HL-60 (cell line): ENCODE measurements at regions not wholly inside any gene's neighbourhood (a gene's known extent, or its start where the extent isn't known, plus 50 kb on each side); places are given as distances from the start of the nearest gene placed in this dataset.

Experiments
- DNase-seq, 2 experiments: peaks; one replicate each; pipeline ENCODE4 v3.0.0-alpha.2; 2010 to 2020; ENCODE audit warnings: low read depth in 1 of 2, low spot score in 1 of 2
- H3K27ac ChIP-seq: fragments of 250-450 bp; sonication (Bioruptor Pico); replicated peaks from 2 replicates; pipeline ENCODE4 v1.5.1; 2020; ENCODE audit warnings: mild to moderate bottlenecking, moderate library complexity
- H3K27me3 ChIP-seq: fragments of 250-450 bp; sonication (Bioruptor Pico); 2 replicates; pipeline ENCODE4 v1.5.1; 2021; ENCODE audit warnings: mild to moderate bottlenecking, moderate library complexity; ENCODE audit not compliant: insufficient read depth, poor library complexity, severe bottlenecking
- H3K4me3 ChIP-seq: replicated peaks from 2 replicates; pipeline ENCODE4 v1.5.1; 2011; ENCODE audit warnings: mild to moderate bottlenecking, control low read depth, low read length; ENCODE audit not compliant: insufficient read depth
- GABPA ChIP-seq: IDR thresholded peaks from 2 replicates; pipeline ENCODE4 v1.6.1; 2012; ENCODE audit warnings: low read depth
- POLR2AphosphoS5 ChIP-seq: IDR thresholded peaks from 2 replicates; pipeline ENCODE4 v1.6.1; 2012; ENCODE audit warnings: low read depth
- SPI1 ChIP-seq: IDR thresholded peaks from 2 replicates; pipeline ENCODE4 v1.6.1; 2012; ENCODE audit warnings: low read depth, mild to moderate bottlenecking, borderline replicate concordance
- TF ChIP-seq, protein P1 (sequence below): IDR thresholded peaks from 2 replicates; pipeline ENCODE4 v1.6.1; 2012; ENCODE audit warnings: low read depth; ENCODE audit not compliant: insufficient replicate concordance
- TF ChIP-seq, protein P2 (sequence below): IDR thresholded peaks from one replicate; pipeline ENCODE4 v1.5.1; 2011; ENCODE audit warnings: low read length, control low read depth, inconsistent platforms; ENCODE audit not compliant: insufficient read depth

DNA sequence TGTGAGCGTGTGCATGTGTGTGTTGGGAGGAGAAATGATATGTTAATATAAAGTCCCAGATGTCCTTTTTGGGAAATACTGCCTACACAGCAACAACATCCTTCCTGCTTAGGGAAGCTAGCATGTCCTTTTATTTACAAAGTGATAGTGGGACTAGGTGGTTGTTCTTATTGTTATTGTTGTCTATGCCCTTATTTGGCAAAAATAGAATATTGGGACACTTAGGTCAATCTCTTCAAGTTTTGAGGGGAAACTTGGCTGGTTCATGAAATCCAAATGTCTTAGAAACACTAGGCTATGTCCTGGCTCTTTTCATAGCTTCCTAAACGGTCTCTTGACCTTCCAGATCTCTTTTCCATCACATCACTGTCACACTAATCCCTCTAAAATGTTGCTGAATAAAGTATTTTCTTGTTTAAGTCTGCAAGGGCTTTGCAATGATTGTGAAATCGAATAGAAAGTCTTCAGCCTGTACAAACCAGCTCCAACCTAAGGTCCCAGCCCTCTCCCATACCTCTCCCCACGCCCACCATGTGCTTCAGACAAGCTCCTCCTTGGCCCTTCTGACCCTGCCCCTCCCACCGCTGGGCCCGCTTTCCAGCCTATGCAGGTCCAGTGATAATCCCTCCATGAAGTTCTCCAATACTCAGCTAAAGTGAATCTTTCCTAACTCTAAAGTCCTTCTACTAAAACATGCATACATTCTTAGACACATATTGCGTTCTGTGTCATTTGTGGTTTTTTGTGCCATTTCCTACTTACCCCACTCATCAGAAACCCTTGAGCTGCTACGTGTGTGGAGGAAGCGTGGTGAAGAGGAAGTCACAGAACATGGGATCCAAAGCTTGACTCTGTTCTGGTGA is 205.1 kb downstream of the LY86 start:
- Histone ChIP-seq H3K4me3 (no peak overlapping the region), H3K27me3 (no peaks in the 10 kb centered on the region), H3K27ac (peak overlapping the region; percentile 75)
- DNase-seq, result peak; percentile 62 to 89
- TF ChIP-seq GABPA (no peak), SPI1 (peak; percentile 92), POLR2AphosphoS5 (peak; percentile 66; the same call in 1 of the 2 replicates)
- TF ChIP-seq, protein P1, sequence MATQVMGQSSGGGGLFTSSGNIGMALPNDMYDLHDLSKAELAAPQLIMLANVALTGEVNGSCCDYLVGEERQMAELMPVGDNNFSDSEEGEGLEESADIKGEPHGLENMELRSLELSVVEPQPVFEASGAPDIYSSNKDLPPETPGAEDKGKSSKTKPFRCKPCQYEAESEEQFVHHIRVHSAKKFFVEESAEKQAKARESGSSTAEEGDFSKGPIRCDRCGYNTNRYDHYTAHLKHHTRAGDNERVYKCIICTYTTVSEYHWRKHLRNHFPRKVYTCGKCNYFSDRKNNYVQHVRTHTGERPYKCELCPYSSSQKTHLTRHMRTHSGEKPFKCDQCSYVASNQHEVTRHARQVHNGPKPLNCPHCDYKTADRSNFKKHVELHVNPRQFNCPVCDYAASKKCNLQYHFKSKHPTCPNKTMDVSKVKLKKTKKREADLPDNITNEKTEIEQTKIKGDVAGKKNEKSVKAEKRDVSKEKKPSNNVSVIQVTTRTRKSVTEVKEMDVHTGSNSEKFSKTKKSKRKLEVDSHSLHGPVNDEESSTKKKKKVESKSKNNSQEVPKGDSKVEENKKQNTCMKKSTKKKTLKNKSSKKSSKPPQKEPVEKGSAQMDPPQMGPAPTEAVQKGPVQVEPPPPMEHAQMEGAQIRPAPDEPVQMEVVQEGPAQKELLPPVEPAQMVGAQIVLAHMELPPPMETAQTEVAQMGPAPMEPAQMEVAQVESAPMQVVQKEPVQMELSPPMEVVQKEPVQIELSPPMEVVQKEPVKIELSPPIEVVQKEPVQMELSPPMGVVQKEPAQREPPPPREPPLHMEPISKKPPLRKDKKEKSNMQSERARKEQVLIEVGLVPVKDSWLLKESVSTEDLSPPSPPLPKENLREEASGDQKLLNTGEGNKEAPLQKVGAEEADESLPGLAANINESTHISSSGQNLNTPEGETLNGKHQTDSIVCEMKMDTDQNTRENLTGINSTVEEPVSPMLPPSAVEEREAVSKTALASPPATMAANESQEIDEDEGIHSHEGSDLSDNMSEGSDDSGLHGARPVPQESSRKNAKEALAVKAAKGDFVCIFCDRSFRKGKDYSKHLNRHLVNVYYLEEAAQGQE, result no peak

DNA sequence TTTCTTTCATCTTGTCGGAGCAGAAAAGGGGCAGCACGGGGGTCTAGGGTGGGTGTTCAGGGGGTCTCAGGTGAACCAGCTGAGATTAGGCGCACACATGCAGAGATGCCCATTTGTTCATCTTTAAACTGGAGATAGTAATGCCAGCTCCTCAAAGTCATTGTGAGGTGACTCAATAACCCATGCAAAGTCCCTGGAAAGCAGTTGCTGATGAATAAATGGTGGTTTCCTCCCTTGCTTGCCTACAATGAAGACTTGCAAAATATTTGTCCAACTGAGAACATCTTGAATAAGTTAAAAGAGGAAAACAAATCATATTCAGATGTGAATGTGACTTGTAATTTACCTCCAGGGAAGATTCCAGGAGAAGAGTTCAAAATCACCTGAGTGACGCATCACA is 206.9 kb downstream of the LY86 start:
- DNase-seq, result no peak
- Histone ChIP-seq H3K27me3 (no peaks in the 10 kb centered on the region), H3K27ac (peak overlapping the region; percentile 75; the same call in 1 of the 2 replicates), H3K4me3 (no peak overlapping the region)
- TF ChIP-seq, protein P2, sequence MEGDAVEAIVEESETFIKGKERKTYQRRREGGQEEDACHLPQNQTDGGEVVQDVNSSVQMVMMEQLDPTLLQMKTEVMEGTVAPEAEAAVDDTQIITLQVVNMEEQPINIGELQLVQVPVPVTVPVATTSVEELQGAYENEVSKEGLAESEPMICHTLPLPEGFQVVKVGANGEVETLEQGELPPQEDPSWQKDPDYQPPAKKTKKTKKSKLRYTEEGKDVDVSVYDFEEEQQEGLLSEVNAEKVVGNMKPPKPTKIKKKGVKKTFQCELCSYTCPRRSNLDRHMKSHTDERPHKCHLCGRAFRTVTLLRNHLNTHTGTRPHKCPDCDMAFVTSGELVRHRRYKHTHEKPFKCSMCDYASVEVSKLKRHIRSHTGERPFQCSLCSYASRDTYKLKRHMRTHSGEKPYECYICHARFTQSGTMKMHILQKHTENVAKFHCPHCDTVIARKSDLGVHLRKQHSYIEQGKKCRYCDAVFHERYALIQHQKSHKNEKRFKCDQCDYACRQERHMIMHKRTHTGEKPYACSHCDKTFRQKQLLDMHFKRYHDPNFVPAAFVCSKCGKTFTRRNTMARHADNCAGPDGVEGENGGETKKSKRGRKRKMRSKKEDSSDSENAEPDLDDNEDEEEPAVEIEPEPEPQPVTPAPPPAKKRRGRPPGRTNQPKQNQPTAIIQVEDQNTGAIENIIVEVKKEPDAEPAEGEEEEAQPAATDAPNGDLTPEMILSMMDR, result no peak
- no peak for TF ChIP-seq GABPA
- TF ChIP-seq, protein P1, result no peak
- no peak for TF ChIP-seq POLR2AphosphoS5
- no peak for TF ChIP-seq SPI1

DNA sequence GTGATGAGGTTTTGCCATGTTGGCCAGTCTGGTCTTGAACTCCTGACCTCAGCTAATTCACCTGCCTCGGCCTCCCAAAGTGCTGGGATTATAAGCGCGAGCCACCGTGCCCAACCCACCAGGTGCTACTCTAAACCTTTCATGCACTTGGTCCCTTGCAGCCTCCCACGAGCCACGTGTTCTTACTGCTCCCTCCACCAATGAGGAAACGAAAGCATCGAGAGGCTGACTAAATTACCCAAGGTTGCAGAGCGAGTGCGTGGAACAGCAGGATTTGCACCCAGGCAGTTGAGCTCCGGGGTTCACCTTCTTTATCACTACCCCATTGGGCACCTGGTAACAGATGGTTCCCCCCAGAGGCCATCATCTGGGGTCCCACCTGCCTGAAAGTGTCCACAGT is 208.3 kb downstream of the LY86 start:
- TF ChIP-seq SPI1 (no peak), GABPA (no peak)
- TF ChIP-seq, protein P2, result no peak
- Histone ChIP-seq H3K27ac (no peak overlapping the region), H3K4me3 (no peak overlapping the region), H3K27me3 (no peaks in the 10 kb centered on the region)
- DNase-seq, result no peak

DNA sequence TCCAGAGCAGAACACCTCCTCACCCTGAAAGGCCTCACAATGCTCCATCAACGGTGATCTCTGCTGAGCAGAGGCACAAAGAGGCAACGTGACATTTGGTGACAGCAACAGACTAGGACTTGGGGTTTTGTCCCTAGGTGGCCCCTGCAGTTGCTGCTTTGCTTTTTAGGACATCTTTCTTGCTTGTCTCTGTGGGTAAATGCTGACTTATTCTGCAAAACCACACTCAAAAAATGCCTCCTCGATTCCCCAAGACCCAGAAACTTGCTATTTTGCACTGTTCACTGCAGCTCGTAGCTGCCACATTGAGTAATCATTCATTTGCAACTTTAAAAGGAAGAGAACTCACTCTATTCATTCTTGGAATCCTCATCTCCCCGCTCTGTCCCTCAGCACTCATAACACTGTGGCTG is 209.9 kb downstream of the LY86 start:
- H3K27me3 ChIP-seq, result no peaks in the 10 kb centered on the region
- TF ChIP-seq POLR2AphosphoS5, result no peak
- peak; percentile 3; the same call in 1 of the 2 replicates for TF ChIP-seq SPI1
- TF ChIP-seq, protein P1, result no peak
- H3K27ac ChIP-seq, result peak overlapping the region; percentile 17
- H3K4me3 ChIP-seq, result no peak overlapping the region
- DNase-seq, result peak in 1 of 2 experiments; percentile 42
